ENCODE measurements at regions not wholly inside any gene's neighbourhood (a gene's known extent, or its start where the extent isn't known, plus 50 kb on each side); places are given as distances from the start of the nearest gene placed in this dataset.
"Not testable (repeated sequence)": the region's sequence is repeated elsewhere in the genome, so short reads cannot be mapped to it uniquely, and the experiment has no call there.

DNA sequence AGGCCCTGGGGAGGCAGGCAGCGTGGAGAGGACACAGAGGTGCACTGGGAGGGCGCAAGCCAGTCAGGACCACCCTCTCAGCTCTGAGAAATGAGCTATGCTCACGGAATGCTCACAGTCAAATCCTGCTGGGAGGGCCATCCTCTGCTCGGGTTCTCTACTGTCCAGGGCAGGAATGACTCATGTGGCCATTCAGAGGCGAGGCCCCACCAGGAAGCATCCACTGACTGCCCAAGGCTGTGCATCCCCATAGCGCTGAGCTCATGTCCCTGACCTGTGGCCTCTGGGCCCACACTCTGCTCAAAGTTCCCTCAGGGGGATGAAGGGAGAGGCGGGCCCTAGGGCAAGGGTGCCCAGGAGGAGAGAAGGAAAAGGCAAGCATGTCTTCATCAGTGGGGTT is 57.2 kb downstream of the OR4M2 start:
- TF ChIP-seq, protein P1, sequence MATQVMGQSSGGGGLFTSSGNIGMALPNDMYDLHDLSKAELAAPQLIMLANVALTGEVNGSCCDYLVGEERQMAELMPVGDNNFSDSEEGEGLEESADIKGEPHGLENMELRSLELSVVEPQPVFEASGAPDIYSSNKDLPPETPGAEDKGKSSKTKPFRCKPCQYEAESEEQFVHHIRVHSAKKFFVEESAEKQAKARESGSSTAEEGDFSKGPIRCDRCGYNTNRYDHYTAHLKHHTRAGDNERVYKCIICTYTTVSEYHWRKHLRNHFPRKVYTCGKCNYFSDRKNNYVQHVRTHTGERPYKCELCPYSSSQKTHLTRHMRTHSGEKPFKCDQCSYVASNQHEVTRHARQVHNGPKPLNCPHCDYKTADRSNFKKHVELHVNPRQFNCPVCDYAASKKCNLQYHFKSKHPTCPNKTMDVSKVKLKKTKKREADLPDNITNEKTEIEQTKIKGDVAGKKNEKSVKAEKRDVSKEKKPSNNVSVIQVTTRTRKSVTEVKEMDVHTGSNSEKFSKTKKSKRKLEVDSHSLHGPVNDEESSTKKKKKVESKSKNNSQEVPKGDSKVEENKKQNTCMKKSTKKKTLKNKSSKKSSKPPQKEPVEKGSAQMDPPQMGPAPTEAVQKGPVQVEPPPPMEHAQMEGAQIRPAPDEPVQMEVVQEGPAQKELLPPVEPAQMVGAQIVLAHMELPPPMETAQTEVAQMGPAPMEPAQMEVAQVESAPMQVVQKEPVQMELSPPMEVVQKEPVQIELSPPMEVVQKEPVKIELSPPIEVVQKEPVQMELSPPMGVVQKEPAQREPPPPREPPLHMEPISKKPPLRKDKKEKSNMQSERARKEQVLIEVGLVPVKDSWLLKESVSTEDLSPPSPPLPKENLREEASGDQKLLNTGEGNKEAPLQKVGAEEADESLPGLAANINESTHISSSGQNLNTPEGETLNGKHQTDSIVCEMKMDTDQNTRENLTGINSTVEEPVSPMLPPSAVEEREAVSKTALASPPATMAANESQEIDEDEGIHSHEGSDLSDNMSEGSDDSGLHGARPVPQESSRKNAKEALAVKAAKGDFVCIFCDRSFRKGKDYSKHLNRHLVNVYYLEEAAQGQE (IDR thresholded peaks at IDR 0.05; ENCODE audit: unreplicated experiment): not testable (repeated sequence)
- not testable (repeated sequence) for TF ChIP-seq CREB1 (CRISPR knock-in tag; IDR thresholded peaks at IDR 0.05; ENCODE audit: low read depth); NANOG (IDR thresholded peaks at IDR 0.05; ENCODE audit: borderline replicate concordance); POLR2AphosphoS5 (IDR thresholded peaks at IDR 0.05; ENCODE audit: low read depth); EZH2phosphoT487 (IDR thresholded peaks at IDR 0.05; ENCODE audit: unreplicated experiment); EZH2 (IDR thresholded peaks at IDR 0.05; ENCODE audit: low read depth, unreplicated experiment); STAT1 (IDR thresholded peaks at IDR 0.05; ENCODE audit: unreplicated experiment); JUNB (IDR thresholded peaks at IDR 0.05; ENCODE audit: unreplicated experiment); ZNF331 (CRISPR knock-in tag; IDR thresholded peaks at IDR 0.05; ENCODE audit: low read depth)
- TF ChIP-seq, protein P2, sequence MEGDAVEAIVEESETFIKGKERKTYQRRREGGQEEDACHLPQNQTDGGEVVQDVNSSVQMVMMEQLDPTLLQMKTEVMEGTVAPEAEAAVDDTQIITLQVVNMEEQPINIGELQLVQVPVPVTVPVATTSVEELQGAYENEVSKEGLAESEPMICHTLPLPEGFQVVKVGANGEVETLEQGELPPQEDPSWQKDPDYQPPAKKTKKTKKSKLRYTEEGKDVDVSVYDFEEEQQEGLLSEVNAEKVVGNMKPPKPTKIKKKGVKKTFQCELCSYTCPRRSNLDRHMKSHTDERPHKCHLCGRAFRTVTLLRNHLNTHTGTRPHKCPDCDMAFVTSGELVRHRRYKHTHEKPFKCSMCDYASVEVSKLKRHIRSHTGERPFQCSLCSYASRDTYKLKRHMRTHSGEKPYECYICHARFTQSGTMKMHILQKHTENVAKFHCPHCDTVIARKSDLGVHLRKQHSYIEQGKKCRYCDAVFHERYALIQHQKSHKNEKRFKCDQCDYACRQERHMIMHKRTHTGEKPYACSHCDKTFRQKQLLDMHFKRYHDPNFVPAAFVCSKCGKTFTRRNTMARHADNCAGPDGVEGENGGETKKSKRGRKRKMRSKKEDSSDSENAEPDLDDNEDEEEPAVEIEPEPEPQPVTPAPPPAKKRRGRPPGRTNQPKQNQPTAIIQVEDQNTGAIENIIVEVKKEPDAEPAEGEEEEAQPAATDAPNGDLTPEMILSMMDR (conservative IDR thresholded peaks at IDR 0.05; ENCODE audit: low read depth in 2 of 2): not testable (repeated sequence)
- TF ChIP-seq, protein P3, sequence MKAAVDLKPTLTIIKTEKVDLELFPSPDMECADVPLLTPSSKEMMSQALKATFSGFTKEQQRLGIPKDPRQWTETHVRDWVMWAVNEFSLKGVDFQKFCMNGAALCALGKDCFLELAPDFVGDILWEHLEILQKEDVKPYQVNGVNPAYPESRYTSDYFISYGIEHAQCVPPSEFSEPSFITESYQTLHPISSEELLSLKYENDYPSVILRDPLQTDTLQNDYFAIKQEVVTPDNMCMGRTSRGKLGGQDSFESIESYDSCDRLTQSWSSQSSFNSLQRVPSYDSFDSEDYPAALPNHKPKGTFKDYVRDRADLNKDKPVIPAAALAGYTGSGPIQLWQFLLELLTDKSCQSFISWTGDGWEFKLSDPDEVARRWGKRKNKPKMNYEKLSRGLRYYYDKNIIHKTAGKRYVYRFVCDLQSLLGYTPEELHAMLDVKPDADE (IDR thresholded peaks at IDR 0.05): not testable (repeated sequence)
- TF ChIP-seq, protein P4, sequence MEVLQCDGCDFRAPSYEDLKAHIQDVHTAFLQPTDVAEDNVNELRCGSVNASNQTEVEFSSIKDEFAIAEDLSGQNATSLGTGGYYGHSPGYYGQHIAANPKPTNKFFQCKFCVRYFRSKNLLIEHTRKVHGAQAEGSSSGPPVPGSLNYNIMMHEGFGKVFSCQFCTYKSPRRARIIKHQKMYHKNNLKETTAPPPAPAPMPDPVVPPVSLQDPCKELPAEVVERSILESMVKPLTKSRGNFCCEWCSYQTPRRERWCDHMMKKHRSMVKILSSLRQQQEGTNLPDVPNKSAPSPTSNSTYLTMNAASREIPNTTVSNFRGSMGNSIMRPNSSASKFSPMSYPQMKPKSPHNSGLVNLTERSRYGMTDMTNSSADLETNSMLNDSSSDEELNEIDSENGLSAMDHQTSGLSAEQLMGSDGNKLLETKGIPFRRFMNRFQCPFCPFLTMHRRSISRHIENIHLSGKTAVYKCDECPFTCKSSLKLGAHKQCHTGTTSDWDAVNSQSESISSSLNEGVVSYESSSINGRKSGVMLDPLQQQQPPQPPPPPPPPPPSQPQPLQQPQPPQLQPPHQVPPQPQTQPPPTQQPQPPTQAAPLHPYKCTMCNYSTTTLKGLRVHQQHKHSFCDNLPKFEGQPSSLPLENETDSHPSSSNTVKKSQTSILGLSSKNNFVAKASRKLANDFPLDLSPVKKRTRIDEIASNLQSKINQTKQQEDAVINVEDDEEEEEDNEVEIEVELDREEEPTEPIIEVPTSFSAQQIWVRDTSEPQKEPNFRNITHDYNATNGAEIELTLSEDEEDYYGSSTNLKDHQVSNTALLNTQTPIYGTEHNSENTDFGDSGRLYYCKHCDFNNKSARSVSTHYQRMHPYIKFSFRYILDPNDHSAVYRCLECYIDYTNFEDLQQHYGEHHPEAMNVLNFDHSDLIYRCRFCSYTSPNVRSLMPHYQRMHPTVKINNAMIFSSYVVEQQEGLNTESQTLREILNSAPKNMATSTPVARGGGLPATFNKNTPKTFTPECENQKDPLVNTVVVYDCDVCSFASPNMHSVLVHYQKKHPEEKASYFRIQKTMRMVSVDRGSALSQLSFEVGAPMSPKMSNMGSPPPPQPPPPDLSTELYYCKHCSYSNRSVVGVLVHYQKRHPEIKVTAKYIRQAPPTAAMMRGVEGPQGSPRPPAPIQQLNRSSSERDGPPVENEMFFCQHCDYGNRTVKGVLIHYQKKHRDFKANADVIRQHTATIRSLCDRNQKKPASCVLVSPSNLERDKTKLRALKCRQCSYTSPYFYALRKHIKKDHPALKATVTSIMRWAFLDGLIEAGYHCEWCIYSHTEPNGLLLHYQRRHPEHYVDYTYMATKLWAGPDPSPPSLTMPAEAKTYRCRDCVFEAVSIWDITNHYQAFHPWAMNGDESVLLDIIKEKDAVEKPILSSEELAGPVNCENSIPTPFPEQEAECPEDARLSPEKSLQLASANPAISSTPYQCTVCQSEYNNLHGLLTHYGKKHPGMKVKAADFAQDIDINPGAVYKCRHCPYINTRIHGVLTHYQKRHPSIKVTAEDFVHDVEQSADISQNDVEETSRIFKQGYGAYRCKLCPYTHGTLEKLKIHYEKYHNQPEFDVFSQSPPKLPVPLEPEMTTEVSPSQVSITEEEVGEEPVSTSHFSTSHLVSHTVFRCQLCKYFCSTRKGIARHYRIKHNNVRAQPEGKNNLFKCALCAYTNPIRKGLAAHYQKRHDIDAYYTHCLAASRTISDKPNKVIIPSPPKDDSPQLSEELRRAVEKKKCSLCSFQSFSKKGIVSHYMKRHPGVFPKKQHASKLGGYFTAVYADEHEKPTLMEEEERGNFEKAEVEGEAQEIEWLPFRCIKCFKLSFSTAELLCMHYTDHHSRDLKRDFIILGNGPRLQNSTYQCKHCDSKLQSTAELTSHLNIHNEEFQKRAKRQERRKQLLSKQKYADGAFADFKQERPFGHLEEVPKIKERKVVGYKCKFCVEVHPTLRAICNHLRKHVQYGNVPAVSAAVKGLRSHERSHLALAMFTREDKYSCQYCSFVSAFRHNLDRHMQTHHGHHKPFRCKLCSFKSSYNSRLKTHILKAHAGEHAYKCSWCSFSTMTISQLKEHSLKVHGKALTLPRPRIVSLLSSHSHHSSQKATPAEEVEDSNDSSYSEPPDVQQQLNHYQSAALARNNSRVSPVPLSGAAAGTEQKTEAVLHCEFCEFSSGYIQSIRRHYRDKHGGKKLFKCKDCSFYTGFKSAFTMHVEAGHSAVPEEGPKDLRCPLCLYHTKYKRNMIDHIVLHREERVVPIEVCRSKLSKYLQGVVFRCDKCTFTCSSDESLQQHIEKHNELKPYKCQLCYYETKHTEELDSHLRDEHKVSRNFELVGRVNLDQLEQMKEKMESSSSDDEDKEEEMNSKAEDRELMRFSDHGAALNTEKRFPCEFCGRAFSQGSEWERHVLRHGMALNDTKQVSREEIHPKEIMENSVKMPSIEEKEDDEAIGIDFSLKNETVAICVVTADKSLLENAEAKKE (CRISPR knock-in tag; IDR thresholded peaks at IDR 0.05): not testable (repeated sequence)

All from GM23338 (cell line).